ENCODE measurements at regions not wholly inside any gene's neighbourhood (a gene's known extent, or its start where the extent isn't known, plus 50 kb on each side); places are given as distances from the start of the nearest gene placed in this dataset.

DNA sequence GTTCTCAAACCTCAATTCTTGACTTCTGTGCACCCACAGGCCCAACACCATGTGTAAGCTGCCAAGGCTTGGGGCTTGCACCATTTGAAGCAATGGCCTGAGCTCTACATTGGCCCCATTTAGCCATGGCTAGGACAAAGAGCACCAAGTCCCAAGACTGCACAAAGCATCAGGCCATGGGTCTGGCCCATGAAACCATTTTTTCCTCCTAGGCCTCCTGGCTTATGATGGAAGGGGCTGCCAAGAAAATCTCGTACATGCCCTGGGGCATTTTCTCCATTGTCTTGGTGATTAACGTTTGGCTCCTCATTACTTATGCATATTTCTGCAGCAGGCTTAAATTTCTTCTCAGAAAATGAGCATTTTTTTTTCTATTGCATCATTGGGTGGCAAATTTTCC lies 1128.7 kb upstream of the ADGRB3 start:
- Histone ChIP-seq H3K4me3 (no peak overlapping the region), H3K4me1 (no peaks in the 10 kb centered on the region), H3K27ac (no peak overlapping the region), H3K4me2 (no peak overlapping the region), H3K9me3 (no peaks in the 10 kb centered on the region)
- DNase-seq (ENCODE audit: low read depth in 1 of 2, low spot score in 1 of 2) (no peak), ATAC-seq (no peak), FAIRE-seq (no peak)
- TF ChIP-seq ZFP36 (IDR thresholded peaks at IDR 0.05; ENCODE audit: borderline replicate concordance, partially characterized antibody) (no peak), ZC3H11A (IDR thresholded peaks at IDR 0.05) (no peak), JUN (IDR thresholded peaks at IDR 0.05) (no peak)
- TF ChIP-seq, protein P1, sequence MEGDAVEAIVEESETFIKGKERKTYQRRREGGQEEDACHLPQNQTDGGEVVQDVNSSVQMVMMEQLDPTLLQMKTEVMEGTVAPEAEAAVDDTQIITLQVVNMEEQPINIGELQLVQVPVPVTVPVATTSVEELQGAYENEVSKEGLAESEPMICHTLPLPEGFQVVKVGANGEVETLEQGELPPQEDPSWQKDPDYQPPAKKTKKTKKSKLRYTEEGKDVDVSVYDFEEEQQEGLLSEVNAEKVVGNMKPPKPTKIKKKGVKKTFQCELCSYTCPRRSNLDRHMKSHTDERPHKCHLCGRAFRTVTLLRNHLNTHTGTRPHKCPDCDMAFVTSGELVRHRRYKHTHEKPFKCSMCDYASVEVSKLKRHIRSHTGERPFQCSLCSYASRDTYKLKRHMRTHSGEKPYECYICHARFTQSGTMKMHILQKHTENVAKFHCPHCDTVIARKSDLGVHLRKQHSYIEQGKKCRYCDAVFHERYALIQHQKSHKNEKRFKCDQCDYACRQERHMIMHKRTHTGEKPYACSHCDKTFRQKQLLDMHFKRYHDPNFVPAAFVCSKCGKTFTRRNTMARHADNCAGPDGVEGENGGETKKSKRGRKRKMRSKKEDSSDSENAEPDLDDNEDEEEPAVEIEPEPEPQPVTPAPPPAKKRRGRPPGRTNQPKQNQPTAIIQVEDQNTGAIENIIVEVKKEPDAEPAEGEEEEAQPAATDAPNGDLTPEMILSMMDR (IDR thresholded peaks at IDR 0.05) = no peak
- TF ChIP-seq, protein P2, sequence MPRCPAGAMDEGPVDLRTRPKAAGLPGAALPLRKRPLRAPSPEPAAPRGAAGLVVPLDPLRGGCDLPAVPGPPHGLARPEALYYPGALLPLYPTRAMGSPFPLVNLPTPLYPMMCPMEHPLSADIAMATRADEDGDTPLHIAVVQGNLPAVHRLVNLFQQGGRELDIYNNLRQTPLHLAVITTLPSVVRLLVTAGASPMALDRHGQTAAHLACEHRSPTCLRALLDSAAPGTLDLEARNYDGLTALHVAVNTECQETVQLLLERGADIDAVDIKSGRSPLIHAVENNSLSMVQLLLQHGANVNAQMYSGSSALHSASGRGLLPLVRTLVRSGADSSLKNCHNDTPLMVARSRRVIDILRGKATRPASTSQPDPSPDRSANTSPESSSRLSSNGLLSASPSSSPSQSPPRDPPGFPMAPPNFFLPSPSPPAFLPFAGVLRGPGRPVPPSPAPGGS (IDR thresholded peaks at IDR 0.05) = no peak
- ChIA-PET POLR2A (no interaction called here), CTCF (no interaction called here)
- 5% methylated on average over 2 of the region's 2 CpGs for WGBS (ENCODE audit: missing lambda C conversion rate)

DNA sequence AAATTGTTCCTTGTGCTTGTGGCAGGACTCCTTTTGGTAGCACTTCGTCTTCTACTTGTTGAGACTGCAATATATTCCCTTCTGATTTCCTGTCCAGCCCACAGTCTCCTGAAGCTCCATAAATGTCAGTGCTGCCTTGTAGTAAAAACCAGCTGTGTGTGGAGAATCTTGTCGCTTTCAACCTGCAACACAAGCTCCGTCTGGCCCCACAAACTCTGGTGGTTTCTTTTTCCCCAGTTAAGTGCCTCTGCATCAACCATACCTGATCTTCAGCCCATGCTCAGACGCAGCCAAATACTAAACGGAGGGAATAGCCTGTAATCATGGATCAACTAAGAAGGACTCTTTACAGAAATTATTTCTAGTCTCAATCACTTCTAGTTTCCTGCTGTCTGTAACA lies 1133.3 kb upstream of the ADGRB3 start:
- Histone ChIP-seq H3K9me3 (no peaks in the 10 kb centered on the region), H3K4me1 (no peaks in the 10 kb centered on the region), H3K27ac (no peak overlapping the region), H3K4me3 (no peak overlapping the region), H3K4me2 (no peak overlapping the region)
- ATAC-seq = no peak
- ChIA-PET POLR2A (no interaction called here), CTCF (no interaction called here)
- no peak for DNase-seq (ENCODE audit: low read depth in 1 of 2, low spot score in 1 of 2)
- WGBS (ENCODE audit: missing lambda C conversion rate) = 11% methylated on average over 5 of the region's 5 CpGs
- no peak for FAIRE-seq
- TF ChIP-seq, protein P3, sequence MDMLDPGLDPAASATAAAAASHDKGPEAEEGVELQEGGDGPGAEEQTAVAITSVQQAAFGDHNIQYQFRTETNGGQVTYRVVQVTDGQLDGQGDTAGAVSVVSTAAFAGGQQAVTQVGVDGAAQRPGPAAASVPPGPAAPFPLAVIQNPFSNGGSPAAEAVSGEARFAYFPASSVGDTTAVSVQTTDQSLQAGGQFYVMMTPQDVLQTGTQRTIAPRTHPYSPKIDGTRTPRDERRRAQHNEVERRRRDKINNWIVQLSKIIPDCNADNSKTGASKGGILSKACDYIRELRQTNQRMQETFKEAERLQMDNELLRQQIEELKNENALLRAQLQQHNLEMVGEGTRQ (IDR thresholded peaks at IDR 0.05) = no peak
- TF ChIP-seq CBX8 (IDR thresholded peaks at IDR 0.05) (no peak), HOXA7 (CRISPR knock-in tag; IDR thresholded peaks at IDR 0.05) (no peak), ZSCAN20 (CRISPR knock-in tag; IDR thresholded peaks at IDR 0.05) (no peak), RCOR1 (IDR thresholded peaks at IDR 0.05; ENCODE audit: low read depth, low read length) (no peak), HOXB5 (CRISPR knock-in tag; IDR thresholded peaks at IDR 0.05) (no peak), KDM1A (IDR thresholded peaks at IDR 0.05; ENCODE audit: low read depth) (no peak), ZNF302 (CRISPR knock-in tag; IDR thresholded peaks at IDR 0.05) (no peak), ZC3H11A (IDR thresholded peaks at IDR 0.05) (no peak)
- TF ChIP-seq, protein P4, sequence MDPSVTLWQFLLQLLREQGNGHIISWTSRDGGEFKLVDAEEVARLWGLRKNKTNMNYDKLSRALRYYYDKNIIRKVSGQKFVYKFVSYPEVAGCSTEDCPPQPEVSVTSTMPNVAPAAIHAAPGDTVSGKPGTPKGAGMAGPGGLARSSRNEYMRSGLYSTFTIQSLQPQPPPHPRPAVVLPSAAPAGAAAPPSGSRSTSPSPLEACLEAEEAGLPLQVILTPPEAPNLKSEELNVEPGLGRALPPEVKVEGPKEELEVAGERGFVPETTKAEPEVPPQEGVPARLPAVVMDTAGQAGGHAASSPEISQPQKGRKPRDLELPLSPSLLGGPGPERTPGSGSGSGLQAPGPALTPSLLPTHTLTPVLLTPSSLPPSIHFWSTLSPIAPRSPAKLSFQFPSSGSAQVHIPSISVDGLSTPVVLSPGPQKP (IDR thresholded peaks at IDR 0.05; ENCODE audit: low read depth, low read length) = no peak

DNA sequence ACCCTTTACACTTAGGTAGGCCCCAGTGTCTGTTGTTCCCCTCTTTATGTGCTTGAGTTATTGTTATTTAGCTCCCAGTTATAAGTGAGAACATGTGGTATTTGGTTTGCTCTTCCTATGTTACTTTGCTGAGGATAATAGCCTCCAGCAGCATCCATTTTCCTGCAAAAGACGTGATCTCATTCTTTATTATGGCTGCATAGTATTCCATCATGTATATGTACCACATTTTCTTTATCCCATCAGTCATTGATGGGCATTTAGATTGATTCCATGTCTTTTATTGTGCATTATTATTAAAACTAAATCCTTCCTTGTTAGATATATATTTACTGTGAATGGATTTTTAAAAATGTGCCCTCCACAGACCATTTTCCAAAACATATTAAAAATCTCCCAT lies 1137.3 kb upstream of the ADGRB3 start:
- TF ChIP-seq, protein P5, sequence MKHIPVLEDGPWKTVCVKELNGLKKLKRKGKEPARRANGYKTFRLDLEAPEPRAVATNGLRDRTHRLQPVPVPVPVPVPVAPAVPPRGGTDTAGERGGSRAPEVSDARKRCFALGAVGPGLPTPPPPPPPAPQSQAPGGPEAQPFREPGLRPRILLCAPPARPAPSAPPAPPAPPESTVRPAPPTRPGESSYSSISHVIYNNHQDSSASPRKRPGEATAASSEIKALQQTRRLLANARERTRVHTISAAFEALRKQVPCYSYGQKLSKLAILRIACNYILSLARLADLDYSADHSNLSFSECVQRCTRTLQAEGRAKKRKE (CRISPR knock-in tag; IDR thresholded peaks at IDR 0.05; ENCODE audit: low read depth) = no peak
- TF ChIP-seq FOSB (CRISPR knock-in tag; IDR thresholded peaks at IDR 0.05) = no peak
- TF ChIP-seq NFE2L2 (conservative IDR thresholded peaks at IDR 0.05; ENCODE audit: low read length) = no peak
- no peak for TF ChIP-seq HOXA7 (CRISPR knock-in tag; IDR thresholded peaks at IDR 0.05)
- TF ChIP-seq RAD21 (conservative IDR thresholded peaks at IDR 0.05 in 1 of 2, IDR thresholded peaks at IDR 0.05 in 1 of 2) = no peak
- TF ChIP-seq POLR2A (IDR thresholded peaks at IDR 0.05; ENCODE audit: low read length) = no peak
- TF ChIP-seq, protein P6, sequence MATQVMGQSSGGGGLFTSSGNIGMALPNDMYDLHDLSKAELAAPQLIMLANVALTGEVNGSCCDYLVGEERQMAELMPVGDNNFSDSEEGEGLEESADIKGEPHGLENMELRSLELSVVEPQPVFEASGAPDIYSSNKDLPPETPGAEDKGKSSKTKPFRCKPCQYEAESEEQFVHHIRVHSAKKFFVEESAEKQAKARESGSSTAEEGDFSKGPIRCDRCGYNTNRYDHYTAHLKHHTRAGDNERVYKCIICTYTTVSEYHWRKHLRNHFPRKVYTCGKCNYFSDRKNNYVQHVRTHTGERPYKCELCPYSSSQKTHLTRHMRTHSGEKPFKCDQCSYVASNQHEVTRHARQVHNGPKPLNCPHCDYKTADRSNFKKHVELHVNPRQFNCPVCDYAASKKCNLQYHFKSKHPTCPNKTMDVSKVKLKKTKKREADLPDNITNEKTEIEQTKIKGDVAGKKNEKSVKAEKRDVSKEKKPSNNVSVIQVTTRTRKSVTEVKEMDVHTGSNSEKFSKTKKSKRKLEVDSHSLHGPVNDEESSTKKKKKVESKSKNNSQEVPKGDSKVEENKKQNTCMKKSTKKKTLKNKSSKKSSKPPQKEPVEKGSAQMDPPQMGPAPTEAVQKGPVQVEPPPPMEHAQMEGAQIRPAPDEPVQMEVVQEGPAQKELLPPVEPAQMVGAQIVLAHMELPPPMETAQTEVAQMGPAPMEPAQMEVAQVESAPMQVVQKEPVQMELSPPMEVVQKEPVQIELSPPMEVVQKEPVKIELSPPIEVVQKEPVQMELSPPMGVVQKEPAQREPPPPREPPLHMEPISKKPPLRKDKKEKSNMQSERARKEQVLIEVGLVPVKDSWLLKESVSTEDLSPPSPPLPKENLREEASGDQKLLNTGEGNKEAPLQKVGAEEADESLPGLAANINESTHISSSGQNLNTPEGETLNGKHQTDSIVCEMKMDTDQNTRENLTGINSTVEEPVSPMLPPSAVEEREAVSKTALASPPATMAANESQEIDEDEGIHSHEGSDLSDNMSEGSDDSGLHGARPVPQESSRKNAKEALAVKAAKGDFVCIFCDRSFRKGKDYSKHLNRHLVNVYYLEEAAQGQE (IDR thresholded peaks at IDR 0.05) = no peak
- TF ChIP-seq, protein P2 (IDR thresholded peaks at IDR 0.05) = no peak
- no peak for TF ChIP-seq HOXB13 (CRISPR knock-in tag; IDR thresholded peaks at IDR 0.05; ENCODE audit: low read depth)
- TF ChIP-seq POLR2AphosphoS2 (conservative IDR thresholded peaks at IDR 0.05; ENCODE audit: low read length) = no peak
- no peak for TF ChIP-seq CBX8 (IDR thresholded peaks at IDR 0.05)
- no peak overlapping the region for H3K4me2 ChIP-seq
- DNase-seq (ENCODE audit: low read depth in 1 of 2, low spot score in 1 of 2) (no peak), FAIRE-seq (no peak), ATAC-seq (no peak)
- ChIA-PET CTCF (no interaction called here), POLR2A (no interaction called here)
- no peaks in the 10 kb centered on the region for H3K9me3 ChIP-seq
- no peak overlapping the region for H3K27ac ChIP-seq
- no peaks in the 10 kb centered on the region for H3K4me1 ChIP-seq
- no peak overlapping the region for H3K4me3 ChIP-seq
- WGBS (ENCODE audit: missing lambda C conversion rate) = 5% methylated on average over 1 of the region's 1 CpG

Data from A549 (cell line).